Prostate gland (tissue), 2 donors: ENCODE measurements at regions not wholly inside any gene's neighbourhood (a gene's known extent, or its start where the extent isn't known, plus 50 kb on each side); places are given as distances from the start of the nearest gene placed in this dataset.

ENCODE experiments used
- CTCF ChIP-seq, 4 experiments: fragments of 200-600 bp in 2 of 4; fragments of 450-650 bp in 2 of 4; sonication (generic) in 2 of 4; IDR thresholded peaks; 1 replicate in 3 of 4; 2 replicates in 1 of 4; pipeline ENCODE4 v1.5.1; 2016 to 2019; ENCODE audit warnings: antibody characterized with exemption in 4 of 4, mild to moderate bottlenecking in 2 of 4, moderate library complexity in 2 of 4
- POLR2A ChIP-seq: fragments of 450-650 bp; IDR thresholded peaks from one replicate; pipeline ENCODE4 v1.6.1; 2016; ENCODE audit warnings: antibody characterized with exemption, mild to moderate bottlenecking
- POLR2AphosphoS5 ChIP-seq: sonication (generic); formaldehyde crosslinking; IDR thresholded peaks from one replicate; pipeline ENCODE4 v1.6.1; 2017; ENCODE audit warnings: antibody characterized with exemption

- TF ChIP-seq CTCF (IDR thresholded peaks at IDR 0.05) (no peak), POLR2AphosphoS5 (no peak), POLR2A (no peak)
Observed at GRCh38 chr22:22746061-22746962, 101.9 kb downstream of the GGTLC2 start.
